G401.6 (cell line): ENCODE measurements at regions not wholly inside any gene's neighbourhood (a gene's known extent, or its start where the extent isn't known, plus 50 kb on each side); places are given as distances from the start of the nearest gene placed in this dataset.
"Not testable (repeated sequence)": the region's sequence is repeated elsewhere in the genome, so short reads cannot be mapped to it uniquely, and the experiment has no call there.

ENCODE experiments used
- FAIRE-seq: peaks from 2 replicates; lab custom pipeline; 2012; peaks lifted over from hg19 to GRCh38; lab: Jason Lieb, UNC

DNA sequence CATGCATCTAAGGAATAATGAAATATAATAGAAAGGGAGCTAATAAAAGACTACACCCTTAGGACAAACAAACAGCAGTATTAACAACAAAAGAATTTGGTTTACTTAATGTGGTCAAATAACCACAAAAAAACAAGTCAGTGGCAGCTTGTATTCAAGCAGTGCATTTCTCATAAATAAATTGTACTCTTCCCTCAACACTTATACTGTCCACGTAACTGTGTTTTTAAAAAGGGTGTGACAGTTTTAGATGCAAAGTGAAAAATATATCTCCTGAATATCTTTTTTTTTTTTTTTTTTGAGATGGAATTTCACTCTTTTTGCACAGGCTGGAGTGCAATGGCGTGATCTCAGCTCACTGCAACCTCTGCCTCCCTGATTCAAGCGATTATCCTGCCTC is 698.2 kb upstream of the CADM2 start:
- no peak for FAIRE-seq

DNA sequence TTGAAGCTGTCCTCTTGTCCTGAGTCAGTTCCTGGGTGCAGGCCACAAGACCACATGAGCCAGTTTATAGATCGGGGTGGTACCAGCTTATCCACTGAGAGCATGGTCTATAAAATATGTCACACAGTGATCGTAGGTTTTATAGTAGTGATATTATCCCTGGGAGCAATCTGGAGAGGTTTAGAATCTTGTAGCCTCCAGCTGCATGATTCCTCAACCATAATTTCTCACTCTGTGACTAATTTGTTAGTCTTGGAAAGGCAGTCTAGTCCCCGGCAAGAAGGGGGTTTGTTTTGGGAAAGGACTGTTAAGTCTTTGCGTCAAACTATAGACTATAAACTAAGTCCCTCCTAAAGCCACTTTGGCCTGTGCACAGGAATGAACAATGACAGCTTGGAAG is 693.0 kb upstream of the CADM2 start:
- FAIRE-seq: no peak

GRCh38 chr3:84275532-84275931 is 683.3 kb upstream of the CADM2 start:
- FAIRE-seq: no peak

DNA sequence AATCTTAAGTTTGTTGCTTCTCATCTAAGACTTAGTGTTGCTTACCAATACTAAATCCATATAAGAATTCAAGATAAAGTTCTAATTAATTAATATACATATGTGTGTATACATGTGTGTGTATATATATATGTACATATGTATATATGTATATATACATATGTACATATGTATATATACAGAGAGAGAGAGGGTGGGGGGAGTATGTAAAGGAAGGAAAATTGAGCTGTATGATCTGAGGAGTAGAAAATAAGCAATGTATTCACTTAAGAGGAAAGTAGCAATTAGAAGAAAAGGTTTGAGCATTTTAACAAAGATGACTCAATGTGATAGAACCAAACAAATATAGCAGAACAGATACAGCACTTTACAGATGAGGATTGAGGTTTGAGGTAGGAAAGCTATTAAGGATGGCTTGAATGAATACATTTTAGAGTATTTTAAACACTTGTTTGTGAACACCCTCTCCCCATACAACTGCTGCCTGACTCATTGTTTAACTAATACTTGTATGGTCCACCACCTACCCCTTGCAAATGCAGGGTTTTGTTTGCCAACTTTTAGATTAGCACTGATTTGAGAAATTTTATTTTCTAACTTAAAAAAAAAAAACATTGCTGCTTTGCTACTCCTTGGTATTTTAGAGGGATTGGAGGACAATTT is 681.1 kb upstream of the CADM2 start:
- no peak for FAIRE-seq

- FAIRE-seq: no peak
Observed at GRCh38 chr3:84292128-84292527, 666.7 kb upstream of the CADM2 start.

DNA sequence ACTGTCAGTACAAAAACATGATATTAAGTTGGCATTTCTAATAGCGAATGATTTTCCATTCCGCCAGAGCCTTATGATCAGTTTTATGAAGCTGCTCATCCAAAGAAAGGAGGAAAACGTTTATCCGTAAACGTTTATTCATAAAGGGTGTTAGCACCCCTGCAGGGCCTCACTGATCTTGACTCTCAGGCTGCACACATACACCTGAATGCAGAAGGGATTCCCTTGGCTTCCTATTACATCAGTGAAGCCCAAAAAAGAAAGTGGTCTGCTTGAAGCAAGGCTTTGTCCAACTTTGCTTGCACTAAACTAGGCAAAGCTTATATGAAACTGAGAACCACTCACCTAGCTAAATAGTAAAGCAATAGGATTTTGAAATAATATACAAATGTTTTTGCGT is 659.5 kb upstream of the CADM2 start:
- FAIRE-seq: no peak

DNA sequence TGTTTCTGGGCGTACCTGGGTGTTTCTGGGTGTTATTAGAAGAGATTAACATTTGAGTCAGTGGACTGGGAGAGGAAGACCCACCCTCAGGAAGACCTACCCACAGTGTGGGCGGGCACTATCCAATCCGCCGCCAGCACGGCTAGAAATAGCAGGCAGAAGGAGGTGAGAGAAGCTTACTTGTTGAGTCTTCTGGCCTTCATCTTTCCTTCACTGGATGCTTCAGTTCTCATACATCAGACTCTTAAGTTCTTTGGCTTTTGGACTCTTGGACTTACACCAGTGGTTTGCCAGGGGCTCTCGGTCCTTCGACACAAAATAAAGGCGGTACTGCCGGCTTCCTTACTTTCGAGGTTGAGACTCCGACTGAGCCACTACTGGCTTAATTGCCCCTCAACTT is 654.6 kb upstream of the CADM2 start:
- no peak for FAIRE-seq

- no peak for FAIRE-seq
Observed at GRCh38 chr3:84307339-84307738, 651.5 kb upstream of the CADM2 start.

- FAIRE-seq: no peak
Observed at GRCh38 chr3:84308379-84308778, 650.4 kb upstream of the CADM2 start.

- FAIRE-seq: no peak
Observed at GRCh38 chr3:84318273-84318809, 640.4 kb upstream of the CADM2 start.

DNA sequence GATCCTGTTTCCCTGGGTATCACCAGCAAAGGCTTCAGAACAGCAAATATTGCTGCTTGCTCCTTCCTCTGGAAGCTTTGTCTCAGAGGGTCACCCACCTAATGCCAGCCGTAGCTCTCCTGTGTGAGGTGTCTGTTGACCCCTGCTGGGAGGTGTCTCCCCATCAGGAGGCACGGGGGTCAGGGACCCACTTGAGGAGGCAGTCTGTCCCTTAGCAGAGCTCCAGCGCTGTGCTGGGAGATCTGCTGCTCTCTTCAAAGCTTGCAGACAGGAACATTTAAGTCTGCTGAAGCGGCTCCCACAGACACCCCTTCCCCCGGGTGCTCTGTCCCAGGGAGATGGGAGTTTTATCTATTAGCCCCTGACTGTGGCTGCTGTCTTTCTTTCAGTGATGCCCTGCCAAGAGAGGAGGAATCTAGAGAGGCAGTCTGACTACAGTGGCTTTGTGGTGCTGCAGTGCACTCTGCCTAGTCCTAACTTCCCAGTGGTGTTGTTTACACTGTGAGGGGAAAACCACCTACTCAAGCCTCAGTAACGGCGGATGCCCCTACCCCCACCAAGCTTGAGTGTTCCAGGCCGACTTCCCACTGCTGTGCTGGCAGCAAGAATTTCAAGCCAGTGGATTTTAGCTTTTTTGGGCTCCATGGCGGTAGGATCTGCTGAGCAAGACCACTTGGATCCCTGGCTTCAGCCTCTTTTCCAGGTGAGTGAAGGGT is 593.1 kb upstream of the CADM2 start:
- not testable (repeated sequence) for FAIRE-seq
